GM12891 (cell line): ENCODE measurements at regions not wholly inside any gene's neighbourhood (a gene's known extent, or its start where the extent isn't known, plus 50 kb on each side); places are given as distances from the start of the nearest gene placed in this dataset.

Source experiments
- POLR2A ChIP-seq: IDR thresholded peaks from 2 replicates; pipeline ENCODE4 v1.6.1; 2011; ENCODE audit warnings: low read depth, low read length, control low read depth
- POLR2AphosphoS5 ChIP-seq: IDR thresholded peaks from 2 replicates; pipeline ENCODE4 v1.6.1; 2011; ENCODE audit warnings: low read depth, low read length, control low read depth
- TAF1 ChIP-seq: IDR thresholded peaks from 2 replicates; pipeline ENCODE4 v1.6.1; 2011; ENCODE audit warnings: low read depth, low read length, control low read depth

DNA sequence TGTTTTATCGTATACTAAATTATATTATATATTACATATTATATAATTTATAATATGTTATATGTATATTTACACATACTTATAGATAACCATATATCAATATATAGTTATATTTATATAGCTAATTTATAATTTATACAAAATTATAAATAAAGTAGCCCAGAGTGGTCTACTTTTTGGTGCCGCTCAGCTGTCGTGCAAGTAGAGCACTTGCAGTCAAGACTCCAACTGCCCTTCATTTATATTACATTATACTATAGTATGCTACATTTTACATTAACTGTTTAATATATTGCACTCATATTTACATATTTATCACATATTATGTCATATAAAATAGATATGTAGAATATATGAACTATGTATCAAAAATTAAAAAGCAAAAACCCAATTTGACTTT, 1124.7 kb upstream of the MIR17HG start:
- TF ChIP-seq POLR2A (no peak), TAF1 (no peak), POLR2AphosphoS5 (no peak)
